Liver (tissue), 8 donors: ENCODE measurements at regions not wholly inside any gene's neighbourhood (a gene's known extent, or its start where the extent isn't known, plus 50 kb on each side); places are given as distances from the start of the nearest gene placed in this dataset.

Source experiments
- DNase-seq: peaks from one replicate; pipeline ENCODE4 v3.0.0-alpha.2; 2017; ENCODE audit warnings: low spot score
- H3K27ac ChIP-seq, 2 donors: one replicate each; pipeline ENCODE4 v1.7.0; 2013; ENCODE audit warnings: inconsistent platforms in 2 of 2, low read length in 2 of 2, control low read depth in 1 of 2, low read depth in 1 of 2, mild to moderate bottlenecking in 1 of 2
- H3K27me3 ChIP-seq, 4 donors: one replicate each; pipeline versions ENCODE4 v1.6.1 to v1.7.0; 2013; ENCODE audit warnings: low read length in 3 of 4, inconsistent platforms in 1 of 4, mild to moderate bottlenecking in 1 of 4, moderate library complexity in 1 of 4; ENCODE audit not compliant: control insufficient read depth in 4 of 4, insufficient read depth in 4 of 4
- H3K36me3 ChIP-seq, 4 donors: one replicate each; pipeline versions ENCODE4 v1.6.1 to v1.7.0; 2013; ENCODE audit warnings: low read length in 3 of 4, mild to moderate bottlenecking in 3 of 4, low read depth in 1 of 4, moderate library complexity in 1 of 4; ENCODE audit not compliant: control insufficient read depth in 4 of 4, insufficient read depth in 3 of 4
- H3K4me1 ChIP-seq, 4 donors: one replicate each; pipeline versions ENCODE4 v1.6.1 to v1.7.0; 2013; ENCODE audit warnings: low read length in 3 of 4, mild to moderate bottlenecking in 3 of 4, moderate library complexity in 1 of 4; ENCODE audit not compliant: control insufficient read depth in 4 of 4, insufficient read depth in 4 of 4
- H3K4me3 ChIP-seq, 3 donors: one replicate each; pipeline versions ENCODE4 v1.6.1 to v1.7.0; 2013; ENCODE audit warnings: low read length in 3 of 3, control low read depth in 1 of 3, low read depth in 1 of 3, mild to moderate bottlenecking in 1 of 3
- H3K9ac ChIP-seq, 2 donors: one replicate each; pipeline ENCODE4 v1.7.0; 2013; ENCODE audit warnings: low read length in 2 of 2, mild to moderate bottlenecking in 2 of 2, moderate library complexity in 2 of 2, control low read depth in 1 of 2, low read depth in 1 of 2
- H3K9me3 ChIP-seq, 4 donors: one replicate each; pipeline versions ENCODE4 v1.6.1 to v1.7.0; 2013; ENCODE audit warnings: low read length in 3 of 4; ENCODE audit not compliant: control insufficient read depth in 4 of 4
- ATF3 ChIP-seq: IDR thresholded peaks from 2 replicates; pipeline ENCODE4 v1.6.1; 2016; ENCODE audit warnings: antibody characterized with exemption
- CTCF ChIP-seq: fragments of 150-350 bp; IDR thresholded peaks from 2 replicates; pipeline ENCODE4 v1.5.1; 2017; ENCODE audit warnings: improper control_type of control experiment, low read depth, low read length; ENCODE audit not compliant: missing input control
- EGR1 ChIP-seq, 2 donors: IDR thresholded peaks; 2 replicates each; pipeline ENCODE4 v1.6.1; 2016 to 2018; ENCODE audit warnings: antibody characterized with exemption in 2 of 2, low read depth in 2 of 2
- FOXA1 ChIP-seq: IDR thresholded peaks from 2 replicates; pipeline ENCODE4 v1.6.1; 2016; ENCODE audit warnings: antibody characterized with exemption
- FOXA2 ChIP-seq: IDR thresholded peaks from 2 replicates; pipeline ENCODE4 v1.6.1; 2016; ENCODE audit warnings: antibody characterized with exemption
- GABPA ChIP-seq, 2 donors: IDR thresholded peaks in 1 of 2; conservative IDR thresholded peaks in 1 of 2; 2 replicates each; pipeline ENCODE4 v1.6.1; 2016; ENCODE audit warnings: antibody characterized with exemption in 2 of 2, mild to moderate bottlenecking in 1 of 2, moderate library complexity in 1 of 2
- HNF4A ChIP-seq, 2 donors: conservative IDR thresholded peaks; 2 replicates each; pipeline ENCODE4 v1.6.1; 2016; ENCODE audit warnings: antibody characterized with exemption in 2 of 2, mild to moderate bottlenecking in 2 of 2
- HNF4G ChIP-seq: IDR thresholded peaks from 2 replicates; pipeline ENCODE4 v1.6.1; 2016; ENCODE audit warnings: antibody characterized with exemption
- JUND ChIP-seq, 2 donors: IDR thresholded peaks; 2 replicates each; pipeline ENCODE4 v1.6.1; 2016; ENCODE audit warnings: antibody characterized with exemption in 2 of 2
- MAX ChIP-seq: IDR thresholded peaks from 2 replicates; pipeline ENCODE4 v1.6.1; 2016; ENCODE audit warnings: antibody characterized with exemption
- NR2F2 ChIP-seq: IDR thresholded peaks from 2 replicates; pipeline ENCODE4 v1.6.1; 2016; ENCODE audit warnings: antibody characterized with exemption
- RAD21 ChIP-seq, 2 donors: IDR thresholded peaks; 2 replicates each; pipeline ENCODE4 v1.6.1; 2016; ENCODE audit warnings: antibody characterized with exemption in 2 of 2, mild to moderate bottlenecking in 2 of 2
- REST ChIP-seq: IDR thresholded peaks from 2 replicates; pipeline ENCODE4 v1.6.1; 2016; ENCODE audit warnings: antibody characterized with exemption, mild to moderate bottlenecking
- RXRA ChIP-seq, 2 donors: IDR thresholded peaks; 2 replicates each; pipeline ENCODE4 v1.6.1; 2017 to 2018; ENCODE audit warnings: antibody characterized with exemption in 2 of 2, mild to moderate bottlenecking in 1 of 2
- TAF1 ChIP-seq: conservative IDR thresholded peaks from 2 replicates; pipeline ENCODE4 v1.6.1; 2016; ENCODE audit warnings: antibody characterized with exemption, mild to moderate bottlenecking
- YY1 ChIP-seq: IDR thresholded peaks from 2 replicates; pipeline ENCODE4 v1.6.1; 2016; ENCODE audit warnings: antibody characterized with exemption, mild to moderate bottlenecking
- ZBTB33 ChIP-seq: IDR thresholded peaks from 2 replicates; pipeline ENCODE4 v1.6.1; 2016; ENCODE audit warnings: antibody characterized with exemption
- WGBS: extraction: QIAGEN DNeasy Blood & Tissue Kit; methylation state at CpG from one replicate; pipeline ENCODE4 v1.1.7; 2013; 5-methylcytosine and 5-hydroxymethylcytosine counted together
- donor health status: healthy.
- donor health status: healthy.
- donor health status: healthy.
- donor health status: healthy.
- donor health status: healthy.

GRCh38 chr2:107322416-107322815 lies 436.4 kb upstream of the ST6GAL2 start:
- Histone ChIP-seq H3K9me3 (no peaks in the 10 kb centered on the region), H3K27ac (no peak overlapping the region), H3K27me3 (no peaks in the 10 kb centered on the region), H3K9ac (no peak overlapping the region), H3K4me3 (no peak overlapping the region), H3K4me1 (no peaks in the 10 kb centered on the region), H3K36me3 (no peaks in the 10 kb centered on the region)
- TF ChIP-seq HNF4G (no peak), MAX (no peak), JUND (IDR thresholded peaks at IDR 0.05) (no peak), CTCF (no peak), ATF3 (no peak), FOXA1 (no peak), TAF1 (no peak), NR2F2 (no peak), YY1 (no peak), RAD21 (IDR thresholded peaks at IDR 0.05) (no peak), RXRA (IDR thresholded peaks at IDR 0.05) (no peak), GABPA (IDR thresholded peaks at IDR 0.05 in 1 of 2, conservative IDR thresholded peaks at IDR 0.05 in 1 of 2) (no peak), HNF4A (conservative IDR thresholded peaks at IDR 0.05) (no peak), REST (no peak), EGR1 (IDR thresholded peaks at IDR 0.05; ENCODE audit: low read depth in 2 of 2) (no peak), ZBTB33 (no peak), FOXA2 (no peak)
- no peak for DNase-seq
- 54% methylated on average over 6 of the region's 6 CpGs for WGBS
